ENCODE measurements at regions not wholly inside any gene's neighbourhood (a gene's known extent, or its start where the extent isn't known, plus 50 kb on each side); places are given as distances from the start of the nearest gene placed in this dataset.

GRCh38 chr9:118305331-118305730, 601.1 kb downstream of the TLR4 start:
- no peaks in the 10 kb centered on the region for H3K27me3 Mint-ChIP-seq (ENCODE audit: insufficient read depth, low read depth, poor library complexity)
- H4K20me1 ChIP-seq (replicated peaks; ENCODE audit: insufficient read depth) = no peaks in the 10 kb centered on the region
- H3K9me3 Mint-ChIP-seq = peaks cover 49% of the 10 kb centered on the region
- no peak overlapping the region for H3K27ac Mint-ChIP-seq
- H2AFZ ChIP-seq = no peak overlapping the region
- no peak overlapping the region for H3K4me3 Mint-ChIP-seq
- no peak overlapping the region for H3K4me3 ChIP-seq
- H3K27me3 ChIP-seq (ENCODE audit: insufficient read depth) = no peaks in the 10 kb centered on the region
- H3K4me2 ChIP-seq = no peak overlapping the region
- H3K4me1 Mint-ChIP-seq = no peaks in the 10 kb centered on the region
- no peak for DNase-seq (ENCODE audit: low spot score)
- peaks cover 4% of the 10 kb centered on the region; the same call in 1 of the 2 replicates for H3K9me2 ChIP-seq (ENCODE audit: insufficient read depth)
- no peaks in the 10 kb centered on the region for H3K79me2 ChIP-seq (replicated peaks; ENCODE audit: insufficient read depth)
- H3F3A ChIP-seq (replicated peaks; ENCODE audit: low read depth) = no peaks in the 10 kb centered on the region
- no peak for TF ChIP-seq STAT1 (IDR thresholded peaks at IDR 0.05; ENCODE audit: unreplicated experiment)
- TF ChIP-seq ZNF331 (CRISPR knock-in tag; IDR thresholded peaks at IDR 0.05; ENCODE audit: low read depth) = no peak
- no peak for TF ChIP-seq CREB1 (CRISPR knock-in tag; IDR thresholded peaks at IDR 0.05; ENCODE audit: low read depth)
- no peak for TF ChIP-seq EZH2 (IDR thresholded peaks at IDR 0.05; ENCODE audit: low read depth, unreplicated experiment)
- no peak for TF ChIP-seq EZH2phosphoT487 (IDR thresholded peaks at IDR 0.05; ENCODE audit: unreplicated experiment)
- no peak for TF ChIP-seq POLR2AphosphoS5 (IDR thresholded peaks at IDR 0.05; ENCODE audit: low read depth)
- TF ChIP-seq, protein P1, sequence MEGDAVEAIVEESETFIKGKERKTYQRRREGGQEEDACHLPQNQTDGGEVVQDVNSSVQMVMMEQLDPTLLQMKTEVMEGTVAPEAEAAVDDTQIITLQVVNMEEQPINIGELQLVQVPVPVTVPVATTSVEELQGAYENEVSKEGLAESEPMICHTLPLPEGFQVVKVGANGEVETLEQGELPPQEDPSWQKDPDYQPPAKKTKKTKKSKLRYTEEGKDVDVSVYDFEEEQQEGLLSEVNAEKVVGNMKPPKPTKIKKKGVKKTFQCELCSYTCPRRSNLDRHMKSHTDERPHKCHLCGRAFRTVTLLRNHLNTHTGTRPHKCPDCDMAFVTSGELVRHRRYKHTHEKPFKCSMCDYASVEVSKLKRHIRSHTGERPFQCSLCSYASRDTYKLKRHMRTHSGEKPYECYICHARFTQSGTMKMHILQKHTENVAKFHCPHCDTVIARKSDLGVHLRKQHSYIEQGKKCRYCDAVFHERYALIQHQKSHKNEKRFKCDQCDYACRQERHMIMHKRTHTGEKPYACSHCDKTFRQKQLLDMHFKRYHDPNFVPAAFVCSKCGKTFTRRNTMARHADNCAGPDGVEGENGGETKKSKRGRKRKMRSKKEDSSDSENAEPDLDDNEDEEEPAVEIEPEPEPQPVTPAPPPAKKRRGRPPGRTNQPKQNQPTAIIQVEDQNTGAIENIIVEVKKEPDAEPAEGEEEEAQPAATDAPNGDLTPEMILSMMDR (conservative IDR thresholded peaks at IDR 0.05; ENCODE audit: low read depth in 2 of 2) = no peak
- TF ChIP-seq, protein P2, sequence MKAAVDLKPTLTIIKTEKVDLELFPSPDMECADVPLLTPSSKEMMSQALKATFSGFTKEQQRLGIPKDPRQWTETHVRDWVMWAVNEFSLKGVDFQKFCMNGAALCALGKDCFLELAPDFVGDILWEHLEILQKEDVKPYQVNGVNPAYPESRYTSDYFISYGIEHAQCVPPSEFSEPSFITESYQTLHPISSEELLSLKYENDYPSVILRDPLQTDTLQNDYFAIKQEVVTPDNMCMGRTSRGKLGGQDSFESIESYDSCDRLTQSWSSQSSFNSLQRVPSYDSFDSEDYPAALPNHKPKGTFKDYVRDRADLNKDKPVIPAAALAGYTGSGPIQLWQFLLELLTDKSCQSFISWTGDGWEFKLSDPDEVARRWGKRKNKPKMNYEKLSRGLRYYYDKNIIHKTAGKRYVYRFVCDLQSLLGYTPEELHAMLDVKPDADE (IDR thresholded peaks at IDR 0.05) = no peak
- TF ChIP-seq NANOG (IDR thresholded peaks at IDR 0.05; ENCODE audit: borderline replicate concordance) = no peak
- TF ChIP-seq, protein P3, sequence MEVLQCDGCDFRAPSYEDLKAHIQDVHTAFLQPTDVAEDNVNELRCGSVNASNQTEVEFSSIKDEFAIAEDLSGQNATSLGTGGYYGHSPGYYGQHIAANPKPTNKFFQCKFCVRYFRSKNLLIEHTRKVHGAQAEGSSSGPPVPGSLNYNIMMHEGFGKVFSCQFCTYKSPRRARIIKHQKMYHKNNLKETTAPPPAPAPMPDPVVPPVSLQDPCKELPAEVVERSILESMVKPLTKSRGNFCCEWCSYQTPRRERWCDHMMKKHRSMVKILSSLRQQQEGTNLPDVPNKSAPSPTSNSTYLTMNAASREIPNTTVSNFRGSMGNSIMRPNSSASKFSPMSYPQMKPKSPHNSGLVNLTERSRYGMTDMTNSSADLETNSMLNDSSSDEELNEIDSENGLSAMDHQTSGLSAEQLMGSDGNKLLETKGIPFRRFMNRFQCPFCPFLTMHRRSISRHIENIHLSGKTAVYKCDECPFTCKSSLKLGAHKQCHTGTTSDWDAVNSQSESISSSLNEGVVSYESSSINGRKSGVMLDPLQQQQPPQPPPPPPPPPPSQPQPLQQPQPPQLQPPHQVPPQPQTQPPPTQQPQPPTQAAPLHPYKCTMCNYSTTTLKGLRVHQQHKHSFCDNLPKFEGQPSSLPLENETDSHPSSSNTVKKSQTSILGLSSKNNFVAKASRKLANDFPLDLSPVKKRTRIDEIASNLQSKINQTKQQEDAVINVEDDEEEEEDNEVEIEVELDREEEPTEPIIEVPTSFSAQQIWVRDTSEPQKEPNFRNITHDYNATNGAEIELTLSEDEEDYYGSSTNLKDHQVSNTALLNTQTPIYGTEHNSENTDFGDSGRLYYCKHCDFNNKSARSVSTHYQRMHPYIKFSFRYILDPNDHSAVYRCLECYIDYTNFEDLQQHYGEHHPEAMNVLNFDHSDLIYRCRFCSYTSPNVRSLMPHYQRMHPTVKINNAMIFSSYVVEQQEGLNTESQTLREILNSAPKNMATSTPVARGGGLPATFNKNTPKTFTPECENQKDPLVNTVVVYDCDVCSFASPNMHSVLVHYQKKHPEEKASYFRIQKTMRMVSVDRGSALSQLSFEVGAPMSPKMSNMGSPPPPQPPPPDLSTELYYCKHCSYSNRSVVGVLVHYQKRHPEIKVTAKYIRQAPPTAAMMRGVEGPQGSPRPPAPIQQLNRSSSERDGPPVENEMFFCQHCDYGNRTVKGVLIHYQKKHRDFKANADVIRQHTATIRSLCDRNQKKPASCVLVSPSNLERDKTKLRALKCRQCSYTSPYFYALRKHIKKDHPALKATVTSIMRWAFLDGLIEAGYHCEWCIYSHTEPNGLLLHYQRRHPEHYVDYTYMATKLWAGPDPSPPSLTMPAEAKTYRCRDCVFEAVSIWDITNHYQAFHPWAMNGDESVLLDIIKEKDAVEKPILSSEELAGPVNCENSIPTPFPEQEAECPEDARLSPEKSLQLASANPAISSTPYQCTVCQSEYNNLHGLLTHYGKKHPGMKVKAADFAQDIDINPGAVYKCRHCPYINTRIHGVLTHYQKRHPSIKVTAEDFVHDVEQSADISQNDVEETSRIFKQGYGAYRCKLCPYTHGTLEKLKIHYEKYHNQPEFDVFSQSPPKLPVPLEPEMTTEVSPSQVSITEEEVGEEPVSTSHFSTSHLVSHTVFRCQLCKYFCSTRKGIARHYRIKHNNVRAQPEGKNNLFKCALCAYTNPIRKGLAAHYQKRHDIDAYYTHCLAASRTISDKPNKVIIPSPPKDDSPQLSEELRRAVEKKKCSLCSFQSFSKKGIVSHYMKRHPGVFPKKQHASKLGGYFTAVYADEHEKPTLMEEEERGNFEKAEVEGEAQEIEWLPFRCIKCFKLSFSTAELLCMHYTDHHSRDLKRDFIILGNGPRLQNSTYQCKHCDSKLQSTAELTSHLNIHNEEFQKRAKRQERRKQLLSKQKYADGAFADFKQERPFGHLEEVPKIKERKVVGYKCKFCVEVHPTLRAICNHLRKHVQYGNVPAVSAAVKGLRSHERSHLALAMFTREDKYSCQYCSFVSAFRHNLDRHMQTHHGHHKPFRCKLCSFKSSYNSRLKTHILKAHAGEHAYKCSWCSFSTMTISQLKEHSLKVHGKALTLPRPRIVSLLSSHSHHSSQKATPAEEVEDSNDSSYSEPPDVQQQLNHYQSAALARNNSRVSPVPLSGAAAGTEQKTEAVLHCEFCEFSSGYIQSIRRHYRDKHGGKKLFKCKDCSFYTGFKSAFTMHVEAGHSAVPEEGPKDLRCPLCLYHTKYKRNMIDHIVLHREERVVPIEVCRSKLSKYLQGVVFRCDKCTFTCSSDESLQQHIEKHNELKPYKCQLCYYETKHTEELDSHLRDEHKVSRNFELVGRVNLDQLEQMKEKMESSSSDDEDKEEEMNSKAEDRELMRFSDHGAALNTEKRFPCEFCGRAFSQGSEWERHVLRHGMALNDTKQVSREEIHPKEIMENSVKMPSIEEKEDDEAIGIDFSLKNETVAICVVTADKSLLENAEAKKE (CRISPR knock-in tag; IDR thresholded peaks at IDR 0.05) = no peak
- no peak for TF ChIP-seq ZNF114 (CRISPR knock-in tag; IDR thresholded peaks at IDR 0.05)
- ATAC-seq = no peak
- H3K36me3 ChIP-seq (ENCODE audit: insufficient read depth) = no peaks in the 10 kb centered on the region
- no peaks in the 10 kb centered on the region for H3K4me1 ChIP-seq (ENCODE audit: insufficient read depth)
- H3K36me3 Mint-ChIP-seq (ENCODE audit: low read depth) = peaks cover 3% of the 10 kb centered on the region; the same call in 1 of the 3 replicates
- no peak overlapping the region for H3K27ac ChIP-seq (ENCODE audit: low read depth)

All from GM23338 (cell line).